SK-N-SH (cell line): ENCODE measurements at regions not wholly inside any gene's neighbourhood (a gene's known extent, or its start where the extent isn't known, plus 50 kb on each side); places are given as distances from the start of the nearest gene placed in this dataset.

Experiments
- CTCF ChIP-seq: fragments of 200-600 bp; sonication (generic); IDR thresholded peaks from 2 replicates; pipeline ENCODE4 v1.6.1; 2017; ENCODE audit warnings: antibody characterized with exemption, mild to moderate bottlenecking, moderate library complexity
- EP300 ChIP-seq, 2 experiments: IDR thresholded peaks; 2 replicates each; pipeline versions ENCODE4 v1.4.0 to v1.6.1; 2012; ENCODE audit warnings: borderline replicate concordance in 1 of 2, low read depth in 1 of 2, low read length in 1 of 2
- JUND ChIP-seq: IDR thresholded peaks from 2 replicates; pipeline ENCODE4 v1.4.0; 2012
- MXI1 ChIP-seq: IDR thresholded peaks from 2 replicates; pipeline ENCODE4 v1.6.1; 2012; ENCODE audit warnings: mild to moderate bottlenecking, low read depth, low read length, improper control_type of control experiment
- NRF1 ChIP-seq: IDR thresholded peaks from 2 replicates; pipeline ENCODE4 v1.6.1; 2012; ENCODE audit warnings: low read depth, mild to moderate bottlenecking, low read length
- RAD21 ChIP-seq: IDR thresholded peaks from 2 replicates; pipeline ENCODE4 v1.6.1; 2012; ENCODE audit warnings: mild to moderate bottlenecking, low read length
- RFX5 ChIP-seq: IDR thresholded peaks from 2 replicates; pipeline ENCODE4 v1.6.1; 2012; ENCODE audit warnings: mild to moderate bottlenecking, improper control_type of control experiment, low read length
- SMC3 ChIP-seq: IDR thresholded peaks from 2 replicates; pipeline ENCODE4 v1.6.1; 2012; ENCODE audit warnings: low read depth, low read length, improper control_type of control experiment
- TAF1 ChIP-seq: IDR thresholded peaks from 2 replicates; pipeline ENCODE4 v1.6.1; 2012; ENCODE audit warnings: low read depth, mild to moderate bottlenecking, low read length, moderate library complexity, borderline replicate concordance
- TCF12 ChIP-seq: IDR thresholded peaks from 2 replicates; pipeline ENCODE4 v1.4.0; 2012
- TF ChIP-seq, protein P1 (sequence below): fragments of 150-350 bp; IDR thresholded peaks from 2 replicates; pipeline ENCODE4 v1.6.1; 2017; ENCODE audit warnings: antibody characterized with exemption, low read length, low read depth, borderline replicate concordance
- TF ChIP-seq, protein P2 (sequence below): IDR thresholded peaks from 2 replicates; pipeline ENCODE4 v1.6.1; 2012; ENCODE audit warnings: mild to moderate bottlenecking, low read depth, low read length, moderate library complexity
- TF ChIP-seq, protein P3 (sequence below): IDR thresholded peaks from 2 replicates; pipeline ENCODE4 v1.4.0; 2012; ENCODE audit warnings: low read depth, borderline replicate concordance
- TF ChIP-seq, protein P4 (sequence below): IDR thresholded peaks from 2 replicates; pipeline ENCODE4 v1.4.0; 2012; ENCODE audit warnings: low read depth

DNA sequence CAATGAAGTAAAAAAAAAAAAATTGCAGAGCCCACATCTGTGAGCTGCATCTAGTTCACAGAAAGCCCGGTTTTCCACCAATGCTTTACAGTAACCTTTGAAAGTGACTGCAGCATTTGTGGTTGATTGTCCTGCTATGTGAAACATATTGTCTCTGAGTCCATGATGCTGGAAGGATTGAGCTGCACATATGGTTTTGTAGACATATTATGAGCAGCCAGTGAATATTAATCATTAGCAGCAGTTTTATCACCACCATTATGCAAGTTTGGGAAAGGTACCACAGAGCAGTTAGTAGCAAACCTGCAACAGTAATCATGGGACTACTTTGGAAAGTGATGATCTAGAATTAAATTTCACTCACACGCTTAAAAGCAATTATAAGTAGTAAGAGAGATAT, 151.5 kb upstream of the PRICKLE1 start:
- TF ChIP-seq, protein P1, sequence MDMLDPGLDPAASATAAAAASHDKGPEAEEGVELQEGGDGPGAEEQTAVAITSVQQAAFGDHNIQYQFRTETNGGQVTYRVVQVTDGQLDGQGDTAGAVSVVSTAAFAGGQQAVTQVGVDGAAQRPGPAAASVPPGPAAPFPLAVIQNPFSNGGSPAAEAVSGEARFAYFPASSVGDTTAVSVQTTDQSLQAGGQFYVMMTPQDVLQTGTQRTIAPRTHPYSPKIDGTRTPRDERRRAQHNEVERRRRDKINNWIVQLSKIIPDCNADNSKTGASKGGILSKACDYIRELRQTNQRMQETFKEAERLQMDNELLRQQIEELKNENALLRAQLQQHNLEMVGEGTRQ: no peak
- TF ChIP-seq SMC3: no peak
- TF ChIP-seq CTCF: no peak
- no peak for TF ChIP-seq RAD21
- TF ChIP-seq EP300 (IDR thresholded peaks at IDR 0.05; ENCODE audit: borderline replicate concordance in 1 of 2, low read depth in 1 of 2, low read length in 1 of 2): no peak
- TF ChIP-seq RFX5: no peak
- TF ChIP-seq, protein P2, sequence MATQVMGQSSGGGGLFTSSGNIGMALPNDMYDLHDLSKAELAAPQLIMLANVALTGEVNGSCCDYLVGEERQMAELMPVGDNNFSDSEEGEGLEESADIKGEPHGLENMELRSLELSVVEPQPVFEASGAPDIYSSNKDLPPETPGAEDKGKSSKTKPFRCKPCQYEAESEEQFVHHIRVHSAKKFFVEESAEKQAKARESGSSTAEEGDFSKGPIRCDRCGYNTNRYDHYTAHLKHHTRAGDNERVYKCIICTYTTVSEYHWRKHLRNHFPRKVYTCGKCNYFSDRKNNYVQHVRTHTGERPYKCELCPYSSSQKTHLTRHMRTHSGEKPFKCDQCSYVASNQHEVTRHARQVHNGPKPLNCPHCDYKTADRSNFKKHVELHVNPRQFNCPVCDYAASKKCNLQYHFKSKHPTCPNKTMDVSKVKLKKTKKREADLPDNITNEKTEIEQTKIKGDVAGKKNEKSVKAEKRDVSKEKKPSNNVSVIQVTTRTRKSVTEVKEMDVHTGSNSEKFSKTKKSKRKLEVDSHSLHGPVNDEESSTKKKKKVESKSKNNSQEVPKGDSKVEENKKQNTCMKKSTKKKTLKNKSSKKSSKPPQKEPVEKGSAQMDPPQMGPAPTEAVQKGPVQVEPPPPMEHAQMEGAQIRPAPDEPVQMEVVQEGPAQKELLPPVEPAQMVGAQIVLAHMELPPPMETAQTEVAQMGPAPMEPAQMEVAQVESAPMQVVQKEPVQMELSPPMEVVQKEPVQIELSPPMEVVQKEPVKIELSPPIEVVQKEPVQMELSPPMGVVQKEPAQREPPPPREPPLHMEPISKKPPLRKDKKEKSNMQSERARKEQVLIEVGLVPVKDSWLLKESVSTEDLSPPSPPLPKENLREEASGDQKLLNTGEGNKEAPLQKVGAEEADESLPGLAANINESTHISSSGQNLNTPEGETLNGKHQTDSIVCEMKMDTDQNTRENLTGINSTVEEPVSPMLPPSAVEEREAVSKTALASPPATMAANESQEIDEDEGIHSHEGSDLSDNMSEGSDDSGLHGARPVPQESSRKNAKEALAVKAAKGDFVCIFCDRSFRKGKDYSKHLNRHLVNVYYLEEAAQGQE: no peak
- no peak for TF ChIP-seq JUND
- TF ChIP-seq TCF12: no peak
- TF ChIP-seq, protein P3, sequence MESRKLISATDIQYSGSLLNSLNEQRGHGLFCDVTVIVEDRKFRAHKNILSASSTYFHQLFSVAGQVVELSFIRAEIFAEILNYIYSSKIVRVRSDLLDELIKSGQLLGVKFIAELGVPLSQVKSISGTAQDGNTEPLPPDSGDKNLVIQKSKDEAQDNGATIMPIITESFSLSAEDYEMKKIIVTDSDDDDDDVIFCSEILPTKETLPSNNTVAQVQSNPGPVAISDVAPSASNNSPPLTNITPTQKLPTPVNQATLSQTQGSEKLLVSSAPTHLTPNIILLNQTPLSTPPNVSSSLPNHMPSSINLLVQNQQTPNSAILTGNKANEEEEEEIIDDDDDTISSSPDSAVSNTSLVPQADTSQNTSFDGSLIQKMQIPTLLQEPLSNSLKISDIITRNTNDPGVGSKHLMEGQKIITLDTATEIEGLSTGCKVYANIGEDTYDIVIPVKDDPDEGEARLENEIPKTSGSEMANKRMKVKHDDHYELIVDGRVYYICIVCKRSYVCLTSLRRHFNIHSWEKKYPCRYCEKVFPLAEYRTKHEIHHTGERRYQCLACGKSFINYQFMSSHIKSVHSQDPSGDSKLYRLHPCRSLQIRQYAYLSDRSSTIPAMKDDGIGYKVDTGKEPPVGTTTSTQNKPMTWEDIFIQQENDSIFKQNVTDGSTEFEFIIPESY: no peak
- TF ChIP-seq NRF1: no peak
- TF ChIP-seq, protein P4, sequence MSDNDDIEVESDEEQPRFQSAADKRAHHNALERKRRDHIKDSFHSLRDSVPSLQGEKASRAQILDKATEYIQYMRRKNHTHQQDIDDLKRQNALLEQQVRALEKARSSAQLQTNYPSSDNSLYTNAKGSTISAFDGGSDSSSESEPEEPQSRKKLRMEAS: no peak
- no peak for TF ChIP-seq MXI1
- TF ChIP-seq TAF1: no peak
